T-helper 17 cell (primary cell): ENCODE measurements at regions not wholly inside any gene's neighbourhood (a gene's known extent, or its start where the extent isn't known, plus 50 kb on each side); places are given as distances from the start of the nearest gene placed in this dataset.

ENCODE experiments used
- ATAC-seq: fragments of 150-1000 bp; cut with Tn5 transposase; 2 replicates; pipeline ENCODE4 v1.10.0; 2021; ENCODE audit warnings: mild to moderate bottlenecking, moderate library complexity
- DNase-seq, 3 donors: peaks; one replicate each; pipeline versions ENCODE4 v3.0.0 to v3.0.0-alpha.2; 2020 to 2021
- H3K9me3 ChIP-seq: one replicate; pipeline ENCODE4 v1.7.0; 2013; ENCODE audit warnings: low read length, mild to moderate bottlenecking; ENCODE audit not compliant: control insufficient read depth, poor library complexity, severe bottlenecking
- H3K27ac Mint-ChIP-seq: one replicate; pipeline ENCODE4 v1.8.0; 2022; ENCODE audit warnings: mild to moderate bottlenecking, moderate library complexity, mixed read lengths
- H3K27me3 Mint-ChIP-seq: one replicate; pipeline ENCODE4 v1.8.0; 2022; ENCODE audit warnings: mixed read lengths
- H3K36me3 Mint-ChIP-seq: one replicate; pipeline ENCODE4 v1.8.0; 2022; ENCODE audit warnings: low read depth, mixed read lengths
- H3K4me1 Mint-ChIP-seq: one replicate; pipeline ENCODE4 v1.8.0; 2022; ENCODE audit warnings: mild to moderate bottlenecking, mixed read lengths
- H3K4me3 Mint-ChIP-seq: one replicate; pipeline ENCODE4 v1.8.0; 2022; ENCODE audit warnings: mild to moderate bottlenecking, moderate library complexity, mixed read lengths

- no peak for DNase-seq
- H3K9me3 ChIP-seq: no peaks in the 10 kb centered on the region
- Mint-ChIP-seq H3K27ac (no peak overlapping the region), H3K36me3 (peaks cover 10% of the 10 kb centered on the region), H3K4me1 (peaks cover 5% of the 10 kb centered on the region), H3K4me3 (no peak overlapping the region), H3K27me3 (peaks cover 27% of the 10 kb centered on the region)
- no peak for ATAC-seq
These were observed 51.6 kb upstream of the OGFRL1 start for GRCh38 chr6:71236926-71237434.

- no peaks in the 10 kb centered on the region for H3K9me3 ChIP-seq
- H3K36me3 Mint-ChIP-seq: peaks cover 10% of the 10 kb centered on the region
- no peak overlapping the region for H3K4me3 Mint-ChIP-seq
- H3K27me3 Mint-ChIP-seq: peaks cover 27% of the 10 kb centered on the region
- DNase-seq (no peak), ATAC-seq (no peak)
- H3K4me1 Mint-ChIP-seq: peaks cover 5% of the 10 kb centered on the region
- H3K27ac Mint-ChIP-seq: no peak overlapping the region
These were observed 50.3 kb upstream of the OGFRL1 start for GRCh38 chr6:71238351-71238750.
